NCI-H187 treated with DMSO at 0.1 percent for 48 hours (cell line): ENCODE measurements at regions not wholly inside any gene's neighbourhood (a gene's known extent, or its start where the extent isn't known, plus 50 kb on each side); places are given as distances from the start of the nearest gene placed in this dataset.

ENCODE experiments used
- DNase-seq: peaks from one replicate; lab custom pipeline; 2025; lab: John Stamatoyannopoulos, UW

DNA sequence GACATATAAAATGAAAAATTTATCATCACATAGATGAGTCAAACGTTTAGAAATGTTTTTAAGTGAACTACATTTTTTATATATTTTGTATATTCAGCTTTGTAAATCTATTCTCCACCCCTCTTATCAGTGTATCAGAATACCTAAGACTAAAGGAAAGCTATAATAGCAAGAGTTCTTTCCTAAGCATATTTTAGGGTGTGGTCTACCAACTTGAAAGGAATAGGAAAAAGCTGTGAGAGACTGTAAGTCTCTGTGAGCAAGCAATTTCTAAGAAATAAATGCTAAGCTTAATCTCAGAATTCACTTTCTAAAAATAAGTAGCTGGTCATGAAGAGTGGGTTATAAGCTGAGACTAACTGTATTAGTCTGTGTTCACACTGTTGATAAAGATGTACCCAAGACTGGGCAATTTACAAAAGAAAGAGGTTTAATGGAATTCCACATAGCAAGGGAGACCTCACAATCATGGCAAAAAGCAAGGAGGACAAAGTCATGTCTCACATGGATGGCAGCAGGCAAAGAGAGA lies 175.4 kb upstream of the PREP start:
- no peak for DNase-seq

DNA sequence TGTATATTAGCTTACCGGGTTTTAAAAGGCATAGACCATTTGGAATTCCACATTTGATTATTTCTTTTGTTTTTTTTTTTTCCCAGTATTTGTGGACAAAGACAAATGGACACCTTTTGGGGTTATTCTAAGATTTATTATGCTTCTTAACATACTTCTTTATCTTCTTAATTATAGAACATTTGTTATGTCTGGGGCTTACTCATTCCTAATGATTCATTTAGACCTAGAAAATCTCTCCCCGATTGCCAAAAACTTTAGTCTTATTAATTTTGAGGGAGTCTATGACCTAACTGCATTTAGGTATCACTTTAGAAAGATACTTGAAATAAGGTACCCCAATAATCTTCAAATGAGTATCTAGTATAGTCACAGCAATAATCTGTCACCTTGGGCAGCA lies 170.7 kb upstream of the PREP start:
- DNase-seq, result no peak

DNA sequence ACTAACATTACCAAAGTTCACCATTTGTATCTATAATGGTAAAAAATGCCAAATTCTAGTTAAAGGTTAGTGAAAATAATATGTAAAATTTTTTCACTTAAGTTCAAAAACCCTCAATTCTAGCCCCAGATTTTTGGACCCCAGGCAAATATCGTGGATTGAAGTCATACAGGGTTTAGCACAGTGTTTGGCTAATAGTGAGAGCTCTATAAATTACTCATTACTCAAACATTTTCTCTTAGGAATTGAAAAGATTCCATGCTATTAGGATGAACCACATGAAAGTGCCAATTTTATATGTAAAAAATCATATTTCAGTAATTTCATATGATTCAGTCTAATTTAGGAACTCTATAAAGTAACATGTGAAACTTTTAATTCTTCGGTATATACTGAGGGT lies 170.3 kb upstream of the PREP start:
- no peak for DNase-seq

DNA sequence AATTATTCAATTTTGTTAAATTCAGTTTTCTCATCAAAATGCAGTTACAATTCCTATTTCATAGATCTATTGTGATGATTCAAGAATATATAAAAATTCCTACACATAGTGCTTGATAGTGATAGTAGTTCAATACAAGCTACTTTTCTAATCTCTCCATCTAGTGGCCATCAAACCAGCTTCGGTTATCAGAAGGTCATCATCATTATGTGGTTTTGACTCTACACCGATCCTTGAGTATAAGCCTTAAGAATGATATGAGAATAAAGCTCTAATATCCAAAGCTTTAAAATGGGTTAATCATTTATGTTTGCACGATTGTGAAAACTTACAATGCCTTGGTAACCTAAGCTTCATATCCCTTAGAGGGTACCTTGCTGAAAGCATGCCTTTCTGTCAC lies 167.5 kb upstream of the PREP start:
- no peak for DNase-seq

DNA sequence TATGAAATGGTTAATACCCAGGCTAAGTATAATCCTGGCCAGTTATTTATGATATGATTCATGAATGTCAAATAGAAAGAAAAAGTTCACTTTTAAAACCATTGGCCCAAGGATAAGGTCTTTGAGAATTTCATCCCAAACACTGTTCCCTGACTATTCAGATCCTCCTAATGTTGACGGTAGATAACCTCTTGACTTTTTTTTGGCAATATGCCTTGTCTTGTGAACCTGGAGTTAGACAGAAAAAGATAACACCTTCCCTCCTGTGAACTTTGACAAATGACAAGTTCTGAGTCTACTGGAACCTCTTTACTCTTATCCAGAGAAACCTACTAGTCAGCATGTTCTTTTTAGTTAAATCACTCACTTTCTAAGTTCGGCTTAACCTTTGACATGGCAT lies 166.8 kb upstream of the PREP start:
- no peak for DNase-seq

DNA sequence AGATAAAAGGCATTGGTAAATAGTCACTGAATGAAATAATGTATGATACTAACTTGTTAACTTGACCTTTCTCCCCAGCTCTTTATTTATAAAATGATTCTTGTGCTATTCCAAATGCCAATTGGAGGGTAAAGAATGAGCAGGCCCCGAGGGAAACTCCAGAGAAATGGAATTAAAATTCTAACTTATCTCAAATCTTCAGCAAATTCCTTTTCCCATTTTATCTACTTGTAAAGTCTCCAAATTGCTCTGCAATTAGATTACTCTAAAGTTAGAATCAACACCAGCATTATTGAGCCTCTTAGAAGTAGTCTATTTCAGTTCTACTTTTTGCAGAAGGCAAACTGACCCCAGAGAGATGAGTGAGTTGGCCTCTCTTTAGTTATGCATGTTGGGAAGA lies 165.9 kb upstream of the PREP start:
- no peak for DNase-seq

DNA sequence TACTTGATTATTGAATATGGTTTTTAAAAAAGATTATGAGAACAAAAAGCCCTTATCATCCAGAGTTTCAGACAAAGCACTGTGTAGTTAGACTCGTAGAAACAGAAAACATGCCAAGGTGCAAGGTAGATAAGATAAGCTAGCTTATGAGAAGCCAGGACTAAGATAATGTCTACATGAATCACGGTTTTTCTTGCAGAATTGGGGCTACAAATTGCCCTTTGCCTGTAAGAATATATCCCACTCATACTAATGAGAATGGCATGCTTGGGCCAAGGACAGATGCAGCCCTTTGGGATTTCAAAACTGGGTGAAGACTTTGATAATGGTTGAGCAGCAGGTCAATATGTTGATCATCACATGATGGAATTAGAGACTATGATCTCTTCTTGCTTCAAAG lies 165.3 kb upstream of the PREP start:
- no peak for DNase-seq

DNA sequence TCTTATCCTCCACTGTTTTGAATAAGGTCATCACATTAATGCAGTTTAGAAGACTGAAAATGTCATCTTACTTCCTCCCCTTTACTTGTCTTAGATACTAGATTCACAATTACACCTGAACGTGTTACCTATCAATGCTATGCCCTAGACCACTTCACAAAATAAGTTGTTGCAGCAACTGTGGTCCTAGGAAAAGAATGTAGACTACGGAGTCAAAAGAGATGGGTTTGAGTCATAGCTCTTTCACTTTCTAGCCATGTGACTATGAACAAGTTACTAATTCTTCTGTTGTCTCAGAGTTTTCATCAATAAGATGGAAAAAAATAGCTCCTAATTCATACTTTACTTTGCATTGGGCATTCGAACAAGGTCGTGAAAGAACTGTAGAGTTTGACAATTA lies 164.3 kb upstream of the PREP start:
- DNase-seq, result no peak

DNA sequence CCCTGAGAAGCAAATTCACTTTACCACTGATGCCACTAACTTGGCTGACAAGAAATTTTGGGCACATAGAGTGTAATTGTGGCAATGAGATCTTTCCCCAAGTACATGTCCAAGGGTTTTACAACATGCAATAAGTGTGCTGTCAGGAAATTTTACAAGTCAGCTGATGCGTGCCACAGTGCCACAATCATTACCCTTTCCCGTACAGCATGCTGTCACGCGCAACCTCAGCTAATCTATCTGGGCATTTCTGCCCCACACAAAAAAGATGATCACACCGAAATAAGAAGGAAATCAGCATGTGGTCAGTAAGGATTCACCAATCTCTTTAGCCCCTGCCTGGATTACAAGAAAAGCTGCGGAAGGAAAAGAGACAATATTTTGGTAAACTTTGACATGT lies 163.6 kb upstream of the PREP start:
- no peak for DNase-seq

DNA sequence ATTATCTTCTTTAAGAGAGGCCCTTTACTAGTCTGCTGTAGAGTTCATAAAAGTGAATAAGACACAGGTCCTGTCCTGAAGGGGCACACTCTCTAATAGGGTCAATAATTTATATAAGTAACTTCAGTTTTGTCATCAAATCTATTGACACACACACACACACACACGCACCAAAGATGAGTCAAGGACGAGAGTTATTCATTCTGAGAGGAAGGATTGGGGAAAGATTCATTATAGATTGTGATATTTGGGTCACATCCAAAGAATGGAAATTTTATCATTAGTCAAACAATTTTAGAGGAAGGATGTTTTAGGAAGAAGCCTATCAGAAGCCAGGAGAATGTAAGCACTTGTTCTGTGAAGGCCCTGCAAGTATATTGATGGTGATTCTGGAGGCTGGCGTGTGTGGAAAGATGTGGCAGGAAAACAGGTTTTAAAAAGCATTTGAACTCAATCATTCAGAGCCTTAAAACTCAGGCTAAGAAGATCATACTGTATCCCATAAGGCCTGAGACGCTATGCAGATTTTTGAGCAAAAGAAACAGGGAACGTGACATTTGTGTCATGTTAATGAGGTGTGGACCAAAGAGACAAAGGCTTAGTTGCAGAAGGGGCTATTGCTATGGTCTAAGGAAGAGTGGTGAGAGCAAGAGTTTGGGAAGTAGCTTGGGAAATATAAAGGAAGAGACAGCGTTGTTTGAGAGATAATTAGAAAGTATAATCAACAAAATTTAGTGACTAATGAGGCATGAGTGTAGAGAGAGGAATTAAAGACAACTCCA lies 161.4 kb upstream of the PREP start:
- DNase-seq, result no peak

DNA sequence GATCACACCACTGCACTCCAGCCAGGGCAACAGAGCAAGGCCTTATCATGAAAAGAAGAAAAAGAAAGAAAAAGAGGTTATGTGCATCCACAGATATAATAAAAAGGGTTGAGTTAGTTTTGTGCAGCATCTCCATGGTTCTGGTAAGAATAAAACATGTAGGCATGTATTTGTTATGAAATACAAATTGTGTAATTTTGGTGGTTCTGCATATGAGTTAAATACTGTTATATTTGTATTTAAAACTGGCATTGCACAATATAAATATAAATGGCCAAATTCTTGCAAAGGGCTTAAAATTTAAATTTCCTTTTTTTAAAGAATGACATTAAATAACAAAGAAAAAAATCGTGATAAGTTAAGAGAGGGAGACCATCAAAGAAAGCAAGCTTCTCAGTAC lies 159.1 kb upstream of the PREP start:
- no peak for DNase-seq

DNA sequence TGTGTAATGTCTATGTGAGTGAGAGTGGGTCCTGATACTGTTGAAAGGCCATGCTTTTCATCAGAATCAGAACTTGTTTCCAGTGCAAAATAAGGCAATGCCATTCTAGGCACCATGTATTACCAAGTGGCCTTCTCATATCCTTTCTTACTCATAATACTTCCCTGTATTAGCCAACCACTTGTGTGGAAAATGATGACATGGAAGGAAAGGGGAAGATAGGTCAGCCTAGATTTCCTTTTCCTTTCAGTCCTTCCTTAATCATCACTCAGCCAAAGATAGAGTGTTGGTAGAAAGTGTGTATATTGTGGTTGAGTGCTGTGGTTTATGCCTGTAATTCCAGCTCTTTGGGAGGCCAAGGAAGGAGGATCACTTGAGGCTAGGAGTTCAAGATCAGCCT lies 158.6 kb upstream of the PREP start:
- DNase-seq, result no peak

DNA sequence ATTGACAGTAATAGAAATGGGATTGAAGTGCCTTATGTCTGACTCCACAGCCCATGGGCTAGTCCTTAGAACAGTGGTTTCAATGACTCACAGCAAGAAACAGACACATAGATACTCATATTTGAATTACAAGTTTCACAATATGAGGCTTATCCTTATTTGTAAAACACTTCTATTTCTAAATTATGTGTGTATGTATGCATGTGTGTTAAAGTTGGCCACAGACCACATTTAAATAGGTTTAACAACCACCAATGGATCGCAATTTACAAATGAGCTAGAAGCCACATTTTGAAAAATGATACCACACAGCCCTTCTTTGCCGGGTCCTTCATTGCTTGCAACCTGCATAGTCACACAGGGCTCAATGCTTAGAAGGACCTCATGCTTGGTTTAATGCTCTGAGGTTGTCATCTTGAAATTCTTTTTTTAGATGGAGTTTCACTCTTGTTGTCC lies 157.8 kb upstream of the PREP start:
- no peak for DNase-seq

DNA sequence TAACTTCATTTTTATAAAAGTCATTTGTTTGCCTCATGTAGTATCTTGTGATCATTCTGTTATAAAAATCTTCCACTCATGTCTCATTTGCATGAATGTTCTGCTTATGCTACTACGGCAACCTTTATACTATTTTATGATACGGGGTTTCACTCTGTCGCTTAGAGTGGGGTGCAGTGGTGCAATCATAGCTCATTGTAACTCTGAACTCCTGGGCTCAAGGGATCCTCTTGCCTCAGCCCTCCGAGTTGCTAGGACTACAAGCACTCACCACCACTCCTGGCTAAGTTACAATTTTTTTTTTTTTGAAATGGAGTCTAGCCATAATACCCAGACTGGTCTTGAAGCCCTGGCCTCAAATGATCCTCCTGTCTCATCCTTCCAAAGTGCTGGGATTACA lies 154.4 kb upstream of the PREP start:
- no peak for DNase-seq

DNA sequence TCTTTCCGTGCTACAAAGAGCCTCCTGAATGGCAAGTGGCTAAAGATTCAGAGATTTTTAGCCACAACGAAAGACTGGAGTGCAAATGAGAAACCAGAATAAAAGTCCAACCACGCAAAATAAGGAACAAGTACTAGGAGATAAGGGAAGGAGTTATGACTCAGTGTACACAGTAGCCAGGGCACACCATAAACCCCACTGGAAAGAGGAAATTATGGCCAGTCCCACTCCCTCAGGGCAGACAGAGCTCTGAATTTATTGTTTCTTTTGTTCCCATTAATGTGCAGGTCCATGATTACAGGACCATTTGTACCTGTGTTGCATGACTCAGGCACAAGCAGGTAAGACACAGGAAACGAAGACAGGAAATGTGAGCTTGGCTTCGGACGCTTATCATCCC lies 150.3 kb upstream of the PREP start:
- DNase-seq, result no peak

DNA sequence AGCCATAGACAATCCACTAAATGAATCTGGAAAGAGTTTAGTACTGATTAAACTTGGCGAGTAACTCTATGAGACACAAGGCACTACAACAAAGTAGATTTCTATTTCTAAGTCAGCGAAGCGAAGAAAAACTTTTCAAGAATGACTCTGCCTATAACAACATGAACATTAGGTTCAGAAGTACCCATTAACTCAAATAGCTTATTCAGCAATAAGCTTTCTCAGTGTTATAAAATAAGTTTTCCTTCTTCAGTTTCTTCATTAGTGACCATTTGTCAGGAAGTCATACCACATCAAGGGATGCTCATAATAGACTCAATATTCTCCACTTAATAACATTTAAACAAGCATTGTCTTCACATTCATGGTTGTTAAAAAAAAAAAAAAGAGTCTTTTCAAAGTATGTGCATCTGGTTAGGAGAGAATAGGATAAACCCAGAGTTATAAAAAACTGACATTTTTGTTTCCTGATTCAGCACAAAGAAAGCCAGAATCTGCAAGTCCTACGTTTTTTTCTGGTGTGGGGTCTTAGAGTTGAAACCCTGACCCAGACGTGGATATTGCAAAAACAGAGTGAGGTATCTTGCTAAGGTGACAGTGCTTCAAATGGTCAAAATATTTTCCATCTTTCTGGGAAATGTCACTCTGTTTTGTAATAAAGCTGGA lies 148.2 kb upstream of the PREP start:
- no peak for DNase-seq

DNA sequence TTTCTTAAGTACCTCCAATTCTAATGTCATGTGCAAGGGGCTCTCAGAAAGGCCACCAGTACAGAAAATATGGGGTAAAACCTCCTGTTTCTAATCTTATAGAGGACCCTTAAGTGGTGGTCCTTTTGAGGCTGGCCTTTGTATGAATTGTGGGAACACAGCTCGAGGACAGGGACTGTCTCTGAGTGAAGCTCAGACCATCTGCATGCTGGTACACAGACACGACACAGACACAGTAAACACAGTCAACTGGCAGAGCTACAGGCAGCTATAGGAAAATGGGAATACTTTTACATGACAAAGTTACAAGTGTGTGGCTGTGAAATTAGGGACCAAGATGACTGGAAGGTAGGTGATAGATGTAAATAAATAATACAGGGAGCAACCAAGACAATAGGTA lies 143.9 kb upstream of the PREP start:
- DNase-seq, result no peak

DNA sequence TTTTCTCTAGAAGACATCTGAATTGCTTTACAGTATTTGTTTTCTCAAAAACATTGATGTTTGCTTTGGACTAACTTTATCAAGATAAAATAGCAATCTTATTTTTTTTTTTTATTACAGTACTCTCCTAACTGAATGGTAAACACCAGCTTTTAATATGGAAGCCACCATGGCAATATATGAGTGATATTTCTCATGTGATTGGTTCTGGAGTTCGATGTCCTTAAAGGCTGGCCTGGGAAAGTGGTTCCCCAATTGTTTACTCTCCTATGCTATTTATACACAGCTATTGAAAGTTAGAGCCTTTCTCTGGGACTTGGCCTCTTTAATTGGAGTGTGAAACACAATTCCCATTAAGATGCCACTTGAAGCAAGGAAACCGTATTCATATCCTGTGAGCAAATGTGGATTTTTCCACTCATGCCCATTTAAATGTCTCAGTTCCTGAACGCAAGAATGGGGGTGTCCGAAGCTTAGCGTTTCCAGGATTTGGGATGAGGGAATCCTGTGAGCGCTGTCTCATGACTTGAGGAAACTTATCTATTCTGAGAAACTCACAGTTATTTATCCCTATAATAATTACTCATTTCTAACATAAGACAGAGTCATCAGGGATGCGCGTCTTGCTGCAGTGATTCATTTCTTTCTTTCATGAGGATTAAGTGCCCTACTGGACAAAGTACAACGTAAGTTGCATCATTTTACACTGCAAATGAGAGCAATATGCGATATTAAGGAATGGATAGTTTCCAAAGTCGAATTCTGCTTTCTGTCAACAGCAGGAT lies 143.3 kb upstream of the PREP start:
- no peak for DNase-seq

DNA sequence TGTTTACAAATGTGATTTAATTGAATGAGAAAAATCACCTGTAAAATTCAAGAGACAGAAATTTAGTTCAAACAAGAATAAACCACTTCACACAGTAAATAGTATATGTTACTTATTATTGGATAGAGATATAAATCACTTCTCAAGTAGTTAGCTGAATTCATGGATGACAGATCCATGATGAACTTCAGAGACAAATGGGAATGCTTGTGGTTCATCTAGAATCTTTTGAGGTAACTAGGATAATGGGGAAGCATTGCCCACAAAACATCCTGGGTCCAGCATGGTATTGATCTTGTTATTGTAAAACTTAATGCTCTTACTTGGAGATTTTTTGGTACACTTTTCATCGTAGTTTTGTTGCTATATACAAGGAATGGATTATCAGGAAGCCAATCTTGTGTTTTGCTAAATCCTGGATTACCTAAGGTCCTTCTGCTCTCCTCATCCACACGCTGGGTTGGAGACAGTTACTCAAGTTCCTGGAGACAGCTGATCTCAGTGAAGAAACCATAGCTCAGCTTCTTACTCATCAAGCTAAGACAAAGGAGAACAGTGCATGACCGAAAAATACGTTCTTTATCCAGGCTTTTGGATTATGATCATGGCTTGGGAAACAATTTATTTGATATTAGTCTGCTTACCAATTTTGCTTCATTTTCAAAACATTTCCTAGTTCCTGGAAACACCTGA lies 142.5 kb upstream of the PREP start:
- no peak for DNase-seq

DNA sequence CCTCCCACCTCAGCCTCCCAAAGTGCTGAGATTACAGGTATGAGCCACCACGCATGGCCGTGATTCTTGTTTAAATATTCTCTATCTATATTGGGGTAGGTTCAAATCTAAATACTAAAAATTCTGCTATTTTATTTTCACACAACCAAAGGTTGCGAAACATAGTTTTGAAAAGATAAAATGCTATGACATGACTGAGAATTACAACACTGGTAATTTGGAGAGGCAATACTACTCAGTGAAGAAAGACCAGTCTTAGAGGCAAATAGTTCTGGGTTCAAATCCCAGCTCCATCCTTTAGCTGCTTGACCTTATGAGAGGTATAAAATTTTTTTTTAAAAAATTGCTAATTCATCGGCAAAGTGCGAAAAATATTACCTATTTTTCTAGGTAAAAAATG lies 137.0 kb upstream of the PREP start:
- DNase-seq, result no peak

DNA sequence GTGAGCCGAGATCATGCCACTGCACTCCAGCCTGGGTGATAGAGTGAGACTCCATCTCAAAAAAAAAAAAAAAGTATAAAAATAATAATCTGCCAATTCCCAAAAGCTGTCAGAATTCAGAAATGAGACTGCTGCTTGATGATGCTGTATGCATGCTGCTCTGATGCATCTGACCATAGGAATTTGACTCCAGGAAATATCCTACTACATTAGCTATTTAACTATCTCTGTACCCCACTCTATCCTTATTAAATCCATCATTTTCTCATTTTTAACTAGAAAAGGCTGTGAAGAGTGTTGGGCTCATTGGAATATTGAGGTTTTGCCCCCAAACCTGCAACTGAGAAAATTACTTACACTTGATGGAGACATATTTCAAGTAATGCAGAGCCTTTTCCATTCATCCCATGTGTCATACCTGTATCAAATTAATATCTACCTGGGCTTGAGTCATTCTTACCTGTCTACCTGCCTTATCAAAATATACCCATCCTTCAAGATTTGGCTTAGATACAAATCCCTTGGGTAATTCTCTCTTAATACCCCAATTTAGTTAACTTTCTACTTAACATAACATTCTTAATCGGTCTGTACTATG lies 135.2 kb upstream of the PREP start:
- no peak for DNase-seq

DNA sequence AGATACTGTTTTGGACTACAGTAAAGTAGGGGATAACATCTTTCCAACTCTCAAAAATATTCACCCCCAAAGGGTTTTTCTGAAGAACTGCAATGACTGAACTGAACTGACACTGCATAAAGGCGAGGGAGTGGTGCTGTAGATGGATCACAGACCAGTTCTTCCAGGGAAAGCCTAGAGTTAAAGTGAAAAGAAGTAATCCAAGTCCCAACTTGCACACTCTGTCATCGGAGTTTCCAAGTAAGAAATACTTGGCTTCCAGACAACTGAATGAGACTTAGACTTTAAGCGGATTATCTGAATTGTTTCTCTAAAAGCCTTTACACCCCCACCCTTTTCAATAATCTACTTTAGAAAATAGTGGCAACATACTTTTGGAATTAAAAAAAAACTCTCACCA lies 134.1 kb upstream of the PREP start:
- DNase-seq, result no peak
